Vagina (tissue), 2 donors: ENCODE measurements at regions not wholly inside any gene's neighbourhood (a gene's known extent, or its start where the extent isn't known, plus 50 kb on each side); places are given as distances from the start of the nearest gene placed in this dataset.

Experiments
- CTCF ChIP-seq, 3 experiments: fragments of 450-650 bp in 2 of 3; fragments of 200-600 bp in 1 of 3; sonication (generic) in 1 of 3; IDR thresholded peaks; one replicate each; pipeline ENCODE4 v1.5.1; 2017 to 2019; ENCODE audit warnings: antibody characterized with exemption in 3 of 3, mild to moderate bottlenecking in 2 of 3, moderate library complexity in 2 of 3
- POLR2AphosphoS5 ChIP-seq, 2 donors: sonication (generic); formaldehyde crosslinking; IDR thresholded peaks; one replicate each; pipeline ENCODE4 v1.9.0; 2017; ENCODE audit warnings: antibody characterized with exemption in 2 of 2, mild to moderate bottlenecking in 2 of 2, low read depth in 1 of 2; ENCODE audit not compliant: insufficient read depth in 1 of 2

DNA sequence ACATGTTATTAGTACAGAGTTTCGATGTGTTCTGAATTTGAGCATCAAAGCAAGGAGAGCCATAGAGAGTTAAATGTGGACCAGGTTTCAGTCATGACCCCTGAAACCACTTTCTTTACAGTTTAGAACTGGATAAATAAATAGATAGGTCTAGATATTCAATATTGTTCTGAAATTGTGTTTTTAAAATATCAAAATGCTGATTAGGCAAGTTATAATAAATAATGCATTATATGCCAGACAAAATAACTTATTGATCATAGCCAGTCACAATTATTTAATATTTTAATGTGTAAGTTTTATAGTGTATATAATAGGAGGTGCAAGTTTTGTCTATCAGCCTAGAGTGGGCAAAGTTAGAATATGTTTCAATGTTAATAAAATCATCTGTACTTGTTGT lies 569.5 kb downstream of the METTL15 start:
- TF ChIP-seq CTCF (IDR thresholded peaks at IDR 0.05), result no peak
- TF ChIP-seq POLR2AphosphoS5 (IDR thresholded peaks at IDR 0.05; ENCODE audit: insufficient read depth in 1 of 2, low read depth in 1 of 2), result no peak
